ENCODE measurements at regions not wholly inside any gene's neighbourhood (a gene's known extent, or its start where the extent isn't known, plus 50 kb on each side); places are given as distances from the start of the nearest gene placed in this dataset.

- no CpG with 5 or more reads among the region's 1 CpG for WGBS (ENCODE audit: extremely low coverage, insufficient read length, low lambda C conversion rate)
- no peak overlapping the region for H4K8ac ChIP-seq (replicated peaks; ENCODE audit: insufficient read length, low read depth, low read length)
- H3K18ac ChIP-seq (ENCODE audit: insufficient read length, low read depth, low read length) = no peak overlapping the region
- Mint-ChIP-seq H3K27ac (no peak overlapping the region), H3K4me3 (no peak overlapping the region), H3K4me1 (peaks cover 4 to 9% of the 10 kb centered on the region in 2 experiments; a peak in 3 of 4 replicates), H3K27me3 (ENCODE audit: low read depth) (0 out of 2 replicates have a peak, but pooled peaks cover 4% of the 10 kb centered on the region), H3K36me3 (ENCODE audit: insufficient read depth in 1 of 3, low read depth in 3 of 3) (peaks cover 0 to 5% (median 5%) of the 10 kb centered on the region in 3 experiments; a peak in 4 of 7 replicates), H3K9me3 (peaks cover 40 to 52% of the 10 kb centered on the region in 2 experiments)
- H3K23me2 ChIP-seq (ENCODE audit: insufficient read length, low read depth, low read length, poor library complexity, severe bottlenecking) = no peaks in the 10 kb centered on the region
- H2BK5ac ChIP-seq (ENCODE audit: insufficient read length, low read length) = no peak overlapping the region
- no peak overlapping the region for H2AK5ac ChIP-seq (ENCODE audit: insufficient read length, low read length)
- no peak overlapping the region for H2AFZ ChIP-seq (ENCODE audit: low read length)
- H3K14ac ChIP-seq (ENCODE audit: insufficient read depth, low read length) = no peak overlapping the region
- no peak overlapping the region for H2BK20ac ChIP-seq (ENCODE audit: low read depth, low read length, poor library complexity, severe bottlenecking)
- no peak for DNase-seq
- H3K4ac ChIP-seq (ENCODE audit: low read depth, low read length) = no peak overlapping the region
- no peaks in the 10 kb centered on the region for H3K27me3 ChIP-seq (ENCODE audit: insufficient read depth, low read length)
- no peak overlapping the region for H3K27ac ChIP-seq (ENCODE audit: insufficient read length, low read depth, low read length)
- H4K91ac ChIP-seq (ENCODE audit: insufficient read length, low read depth, low read length) = no peak overlapping the region
- no peak overlapping the region for H3K4me2 ChIP-seq (ENCODE audit: insufficient read depth, insufficient read length, low read length)
- H3K9ac ChIP-seq (ENCODE audit: extremely low read depth, insufficient read length, low read length) = no peak overlapping the region
- H3K56ac ChIP-seq (ENCODE audit: insufficient read length, low read depth, low read length) = no peak overlapping the region
- H3K4me1 ChIP-seq (ENCODE audit: insufficient read depth, low read length) = peaks cover 5% of the 10 kb centered on the region; the same call in 1 of the 2 replicates
- no peak overlapping the region for H3T11ph ChIP-seq (ENCODE audit: low read length)
- no peak overlapping the region for H2BK120ac ChIP-seq (ENCODE audit: low read depth, low read length, poor library complexity, severe bottlenecking)
- H2BK12ac ChIP-seq (ENCODE audit: insufficient read length, low read depth, low read length) = no peak overlapping the region
- H3K79me1 ChIP-seq (ENCODE audit: insufficient read depth, low read depth, low read length, poor library complexity, severe bottlenecking) = no peaks in the 10 kb centered on the region
- H4K5ac ChIP-seq (ENCODE audit: insufficient read length, low read depth, low read length) = no peak overlapping the region
- H2BK15ac ChIP-seq (ENCODE audit: low read depth, low read length) = no peak overlapping the region
- H3K23ac ChIP-seq (ENCODE audit: insufficient read length, low read depth, low read length) = no peak overlapping the region
- no peak for TF ChIP-seq CTCF (conservative IDR thresholded peaks at IDR 0.05)
- H3K79me2 ChIP-seq (ENCODE audit: insufficient read depth, low read length) = no peaks in the 10 kb centered on the region
- no peaks in the 10 kb centered on the region for H3K9me3 ChIP-seq (ENCODE audit: control insufficient read depth, low read depth, low read length)
- H4K20me1 ChIP-seq (ENCODE audit: control insufficient read depth, insufficient read depth, insufficient read length) = no peaks in the 10 kb centered on the region
These were observed 79.0 kb upstream of the ATXN3L start for GRCh38 chrX:13398839-13399238.

Measured in H9 (cell line).